K562 (cell line): ENCODE measurements at regions not wholly inside any gene's neighbourhood (a gene's known extent, or its start where the extent isn't known, plus 50 kb on each side); places are given as distances from the start of the nearest gene placed in this dataset.

ENCODE experiments used
- EZH2 ChIP-seq: IDR thresholded peaks from 2 replicates; pipeline ENCODE4 v1.6.1; 2012; ENCODE audit warnings: low read depth, mild to moderate bottlenecking, inconsistent platforms, low read length, borderline replicate concordance
- NCOA6 ChIP-seq: fragments of 450-650 bp; IDR thresholded peaks from 2 replicates; pipeline ENCODE4 v1.6.1; 2017; ENCODE audit warnings: mild to moderate bottlenecking
- NFIX ChIP-seq: fragments of 250-450 bp; sonication (Bioruptor Pico); IDR thresholded peaks from 2 replicates; pipeline ENCODE4 v1.4.0; 2020; ENCODE audit warnings: low read depth, mild to moderate bottlenecking, moderate library complexity
- POLR2AphosphoS5 ChIP-seq: IDR thresholded peaks from 2 replicates; pipeline ENCODE4 v1.6.1; 2011; ENCODE audit warnings: mild to moderate bottlenecking, low read depth, low read length, moderate library complexity; ENCODE audit not compliant: control insufficient read depth, insufficient read depth
- RBM22 ChIP-seq: fragments of 200-400 bp; formaldehyde crosslinking; IDR thresholded peaks from 2 replicates; pipeline ENCODE4 v1.6.1; 2018; ENCODE audit warnings: low read length, low read depth; ENCODE audit not compliant: poor library complexity, severe bottlenecking
- SNAPC5 ChIP-seq: fragments of 250-450 bp; sonication (Bioruptor Pico); IDR thresholded peaks from 2 replicates; pipeline ENCODE4 v1.8.0; 2021; ENCODE audit warnings: moderate library complexity, mild to moderate bottlenecking, inconsistent platforms
- TF ChIP-seq, protein P1 (sequence below), 2 experiments: fragments of 450-650 bp in 1 of 2; IDR thresholded peaks; 2 replicates each; pipeline ENCODE4 v1.6.1; 2011 to 2017; ENCODE audit warnings: low read depth in 2 of 2, antibody characterized with exemption in 1 of 2, borderline replicate concordance in 1 of 2, low read length in 1 of 2, mild to moderate bottlenecking in 1 of 2, mixed read lengths in 1 of 2; ENCODE audit not compliant: control insufficient read depth in 1 of 2

GRCh38 chr6:169093066-169093723, 160.5 kb downstream of the THBS2 start:
- TF ChIP-seq NCOA6 (no peak), SNAPC5 (CRISPR knock-in tag) (no peak), POLR2AphosphoS5 (no peak), EZH2 (no peak), NFIX (CRISPR knock-in tag) (no peak), RBM22 (no peak)
- TF ChIP-seq, protein P1, sequence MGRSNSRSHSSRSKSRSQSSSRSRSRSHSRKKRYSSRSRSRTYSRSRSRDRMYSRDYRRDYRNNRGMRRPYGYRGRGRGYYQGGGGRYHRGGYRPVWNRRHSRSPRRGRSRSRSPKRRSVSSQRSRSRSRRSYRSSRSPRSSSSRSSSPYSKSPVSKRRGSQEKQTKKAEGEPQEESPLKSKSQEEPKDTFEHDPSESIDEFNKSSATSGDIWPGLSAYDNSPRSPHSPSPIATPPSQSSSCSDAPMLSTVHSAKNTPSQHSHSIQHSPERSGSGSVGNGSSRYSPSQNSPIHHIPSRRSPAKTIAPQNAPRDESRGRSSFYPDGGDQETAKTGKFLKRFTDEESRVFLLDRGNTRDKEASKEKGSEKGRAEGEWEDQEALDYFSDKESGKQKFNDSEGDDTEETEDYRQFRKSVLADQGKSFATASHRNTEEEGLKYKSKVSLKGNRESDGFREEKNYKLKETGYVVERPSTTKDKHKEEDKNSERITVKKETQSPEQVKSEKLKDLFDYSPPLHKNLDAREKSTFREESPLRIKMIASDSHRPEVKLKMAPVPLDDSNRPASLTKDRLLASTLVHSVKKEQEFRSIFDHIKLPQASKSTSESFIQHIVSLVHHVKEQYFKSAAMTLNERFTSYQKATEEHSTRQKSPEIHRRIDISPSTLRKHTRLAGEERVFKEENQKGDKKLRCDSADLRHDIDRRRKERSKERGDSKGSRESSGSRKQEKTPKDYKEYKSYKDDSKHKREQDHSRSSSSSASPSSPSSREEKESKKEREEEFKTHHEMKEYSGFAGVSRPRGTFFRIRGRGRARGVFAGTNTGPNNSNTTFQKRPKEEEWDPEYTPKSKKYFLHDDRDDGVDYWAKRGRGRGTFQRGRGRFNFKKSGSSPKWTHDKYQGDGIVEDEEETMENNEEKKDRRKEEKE (IDR thresholded peaks at IDR 0.05; ENCODE audit: borderline replicate concordance in 1 of 2, control insufficient read depth in 1 of 2, low read depth in 2 of 2, low read length in 1 of 2) = no peak
